Hematopoietic multipotent progenitor cell treated with erythropoietin and hydrocortisone succinate and interleukin-3 and kit ligand, for 4 days (in vitro differentiated cells): ENCODE measurements at regions not wholly inside any gene's neighbourhood (a gene's known extent, or its start where the extent isn't known, plus 50 kb on each side); places are given as distances from the start of the nearest gene placed in this dataset.
"Not testable (repeated sequence)": the region's sequence is repeated elsewhere in the genome, so short reads cannot be mapped to it uniquely, and the experiment has no call there.

ENCODE experiments used
- DNase-seq: peaks from one replicate; pipeline ENCODE4 v3.0.0-alpha.2; 2015

- DNase-seq, result peak; percentile 67
These were observed 154.0 kb upstream of the NUDT4 start for GRCh38 chr12:93223440-93224426.

- no peak for DNase-seq
These were observed 152.6 kb upstream of the NUDT4 start for GRCh38 chr12:93225094-93225493.

- no peak for DNase-seq
These were observed 151.4 kb upstream of the NUDT4 start for GRCh38 chr12:93226361-93226760.

- peak; percentile 51 for DNase-seq
These were observed 148.0 kb upstream of the NUDT4 start for GRCh38 chr12:93229494-93230325.

GRCh38 chr12:93230326-93230720, 147.4 kb upstream of the NUDT4 start:
- DNase-seq, result no peak

GRCh38 chr12:93231938-93232337, 145.8 kb upstream of the NUDT4 start:
- DNase-seq, result no peak

GRCh38 chr12:93234641-93235040, 143.1 kb upstream of the NUDT4 start:
- no peak for DNase-seq

GRCh38 chr12:93235881-93236280, 141.8 kb upstream of the NUDT4 start:
- DNase-seq, result no peak

GRCh38 chr12:93237235-93237915, 140.3 kb upstream of the NUDT4 start:
- no peak for DNase-seq

- not testable (repeated sequence) for DNase-seq
These were observed 139.0 kb upstream of the NUDT4 start for GRCh38 chr12:93238512-93239262.

- DNase-seq, result not testable (repeated sequence)
These were observed 137.9 kb upstream of the NUDT4 start for GRCh38 chr12:93239789-93240188.

GRCh38 chr12:93242154-93242972, 135.4 kb upstream of the NUDT4 start:
- peak; percentile 16 for DNase-seq

GRCh38 chr12:93243382-93243688, 134.4 kb upstream of the NUDT4 start:
- peak; percentile 24 for DNase-seq

GRCh38 chr12:93243689-93244513, 133.8 kb upstream of the NUDT4 start:
- DNase-seq, result peak; percentile 86

GRCh38 chr12:93244514-93245077, 133.1 kb upstream of the NUDT4 start:
- peak; percentile 17 for DNase-seq

- DNase-seq, result no peak
These were observed 132.2 kb upstream of the NUDT4 start for GRCh38 chr12:93245543-93245942.

- no peak for DNase-seq
These were observed 130.3 kb upstream of the NUDT4 start for GRCh38 chr12:93247313-93247991.

- no peak for DNase-seq
These were observed 125.5 kb upstream of the NUDT4 start for GRCh38 chr12:93252221-93252620.

GRCh38 chr12:93254911-93255310, 122.8 kb upstream of the NUDT4 start:
- DNase-seq, result no peak
